Smooth muscle cell (in vitro differentiated cells): ENCODE measurements at regions not wholly inside any gene's neighbourhood (a gene's known extent, or its start where the extent isn't known, plus 50 kb on each side); places are given as distances from the start of the nearest gene placed in this dataset.

Source experiments
- DNase-seq: peaks from one replicate; lab custom pipeline; 2025; ENCODE audit not compliant: unreplicated experiment; lab: John Stamatoyannopoulos, UW
- H2AFZ ChIP-seq: fragments of 200-600 bp; sonication (generic); 2 replicates; pipeline ENCODE4 v1.6.0; 2016; ENCODE audit warnings: antibody characterized with exemption, low read depth, mild to moderate bottlenecking
- H3F3A ChIP-seq: fragments of 200-600 bp; sonication (generic); 2 replicates; pipeline ENCODE4 v1.6.0; 2017; ENCODE audit warnings: antibody characterized with exemption, low read depth
- H3K27ac ChIP-seq: fragments of 200-600 bp; sonication (generic); 2 replicates; pipeline ENCODE4 v1.5.1; 2016; ENCODE audit warnings: low read depth, mild to moderate bottlenecking
- H3K27me3 ChIP-seq: fragments of 200-600 bp; sonication (generic); 2 replicates; pipeline ENCODE4 v1.6.1; 2016; ENCODE audit warnings: low read depth, mild to moderate bottlenecking
- H3K36me3 ChIP-seq: fragments of 200-600 bp; sonication (generic); 2 replicates; pipeline ENCODE4 v1.5.1; 2016; ENCODE audit warnings: low read depth
- H3K4me1 ChIP-seq: fragments of 200-600 bp; sonication (generic); 2 replicates; pipeline ENCODE4 v1.5.1; 2016; ENCODE audit warnings: low read depth
- H3K4me2 ChIP-seq: fragments of 200-600 bp; sonication (generic); 2 replicates; pipeline ENCODE4 v1.6.0; 2016; ENCODE audit warnings: mild to moderate bottlenecking
- H3K4me3 ChIP-seq: fragments of 200-600 bp; sonication (generic); 2 replicates; pipeline ENCODE4 v1.5.1; 2016; ENCODE audit warnings: mild to moderate bottlenecking
- H3K79me2 ChIP-seq: fragments of 200-600 bp; sonication (generic); 2 replicates; pipeline ENCODE4 v1.6.0; 2016; ENCODE audit warnings: low read depth, mild to moderate bottlenecking
- H3K9ac ChIP-seq: fragments of 200-600 bp; sonication (generic); 2 replicates; pipeline ENCODE4 v1.6.0; 2016; ENCODE audit warnings: low read depth
- H3K9me3 ChIP-seq: fragments of 200-600 bp; sonication (generic); replicated peaks from 2 replicates; pipeline ENCODE4 v1.5.1; 2016; ENCODE audit warnings: low read depth
- H4K20me1 ChIP-seq: fragments of 200-600 bp; sonication (generic); 2 replicates; pipeline ENCODE4 v1.6.0; 2016; ENCODE audit warnings: low read depth
- WGBS: methylation state at CpG from one replicate; pipeline ENCODE4 v1.1.7; 2016; ENCODE audit warnings: low lambda C conversion rate; 5-methylcytosine and 5-hydroxymethylcytosine counted together
- TF ChIP-seq, protein P1 (sequence below): fragments of 200-600 bp; sonication (generic); IDR thresholded peaks from 2 replicates; pipeline ENCODE4 v1.5.1; 2017; ENCODE audit warnings: borderline replicate concordance, mild to moderate bottlenecking, antibody characterized with exemption; ENCODE audit not compliant: insufficient read depth, poor library complexity, severe bottlenecking

DNA sequence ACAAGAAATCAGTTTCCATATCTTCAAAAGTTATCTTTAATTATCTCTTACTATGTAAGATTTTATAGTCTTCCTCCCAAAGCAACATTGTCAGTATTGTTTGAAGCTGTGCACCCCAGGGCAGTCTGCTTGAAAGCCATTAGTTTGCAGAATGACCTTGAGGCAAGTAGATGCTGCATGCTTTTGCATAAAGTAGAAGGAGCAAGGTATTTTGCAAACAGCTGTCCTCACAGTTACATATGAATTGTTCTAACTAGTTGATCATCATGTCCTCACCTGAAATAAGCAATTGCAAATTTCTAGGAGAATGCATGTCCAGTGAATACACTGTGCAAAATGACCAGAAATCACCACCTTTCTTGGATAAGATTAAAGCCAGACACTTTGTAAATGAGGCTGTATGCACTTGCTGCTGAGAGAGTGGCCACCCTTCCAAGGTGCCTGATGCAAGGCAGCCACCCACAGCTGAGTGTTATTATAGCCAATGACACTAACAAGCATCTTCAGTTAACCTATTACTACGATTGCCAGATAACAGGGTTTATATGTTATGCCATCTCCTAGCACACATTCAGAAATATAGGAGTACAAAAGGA lies 730.0 kb upstream of the TMEM132C start:
- H3K79me2 ChIP-seq: no peaks in the 10 kb centered on the region
- WGBS: 85% methylated on average over 1 of the region's 1 CpG

GRCh38 chr12:127538316-127538715 lies 728.7 kb upstream of the TMEM132C start:
- Histone ChIP-seq H3K36me3 (no peaks in the 10 kb centered on the region), H3K9me3 (no peaks in the 10 kb centered on the region), H3K4me3 (no peak overlapping the region), H3K27ac (no peak overlapping the region), H3K4me2 (no peak overlapping the region), H4K20me1 (no peaks in the 10 kb centered on the region), H2AFZ (no peak overlapping the region), H3F3A (no peaks in the 10 kb centered on the region), H3K4me1 (no peaks in the 10 kb centered on the region), H3K9ac (no peak overlapping the region), H3K79me2 (no peaks in the 10 kb centered on the region), H3K27me3 (no peaks in the 10 kb centered on the region)
- TF ChIP-seq, protein P1, sequence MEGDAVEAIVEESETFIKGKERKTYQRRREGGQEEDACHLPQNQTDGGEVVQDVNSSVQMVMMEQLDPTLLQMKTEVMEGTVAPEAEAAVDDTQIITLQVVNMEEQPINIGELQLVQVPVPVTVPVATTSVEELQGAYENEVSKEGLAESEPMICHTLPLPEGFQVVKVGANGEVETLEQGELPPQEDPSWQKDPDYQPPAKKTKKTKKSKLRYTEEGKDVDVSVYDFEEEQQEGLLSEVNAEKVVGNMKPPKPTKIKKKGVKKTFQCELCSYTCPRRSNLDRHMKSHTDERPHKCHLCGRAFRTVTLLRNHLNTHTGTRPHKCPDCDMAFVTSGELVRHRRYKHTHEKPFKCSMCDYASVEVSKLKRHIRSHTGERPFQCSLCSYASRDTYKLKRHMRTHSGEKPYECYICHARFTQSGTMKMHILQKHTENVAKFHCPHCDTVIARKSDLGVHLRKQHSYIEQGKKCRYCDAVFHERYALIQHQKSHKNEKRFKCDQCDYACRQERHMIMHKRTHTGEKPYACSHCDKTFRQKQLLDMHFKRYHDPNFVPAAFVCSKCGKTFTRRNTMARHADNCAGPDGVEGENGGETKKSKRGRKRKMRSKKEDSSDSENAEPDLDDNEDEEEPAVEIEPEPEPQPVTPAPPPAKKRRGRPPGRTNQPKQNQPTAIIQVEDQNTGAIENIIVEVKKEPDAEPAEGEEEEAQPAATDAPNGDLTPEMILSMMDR: no peak
- no peak for DNase-seq
- WGBS: 59% methylated on average over 3 of the region's 3 CpGs

More for the DNA sequence above, 730.0 kb upstream of the TMEM132C start:
- H3K27me3 ChIP-seq: no peaks in the 10 kb centered on the region
- no peak overlapping the region for H3K4me2 ChIP-seq
- DNase-seq: no peak
- no peaks in the 10 kb centered on the region for H4K20me1 ChIP-seq
- H3K27ac ChIP-seq: no peak overlapping the region
- H3K4me3 ChIP-seq: no peak overlapping the region
- no peaks in the 10 kb centered on the region for H3K4me1 ChIP-seq
- H2AFZ ChIP-seq: no peak overlapping the region
- TF ChIP-seq, protein P1: no peak
- no peaks in the 10 kb centered on the region for H3F3A ChIP-seq
- H3K36me3 ChIP-seq: no peaks in the 10 kb centered on the region
- H3K9me3 ChIP-seq: no peaks in the 10 kb centered on the region
- H3K9ac ChIP-seq: no peak overlapping the region

GRCh38 chr12:127539226-127539858 lies 727.6 kb upstream of the TMEM132C start:
- Histone ChIP-seq H3K27ac (no peak overlapping the region), H3K9ac (no peak overlapping the region), H3K79me2 (no peaks in the 10 kb centered on the region), H2AFZ (no peak overlapping the region), H3K4me3 (no peak overlapping the region), H3K36me3 (no peaks in the 10 kb centered on the region), H4K20me1 (no peaks in the 10 kb centered on the region), H3K4me1 (no peaks in the 10 kb centered on the region), H3K9me3 (no peaks in the 10 kb centered on the region), H3F3A (no peaks in the 10 kb centered on the region), H3K4me2 (no peak overlapping the region), H3K27me3 (no peaks in the 10 kb centered on the region)
- TF ChIP-seq, protein P1: no peak
- 71% methylated on average over 12 of the region's 12 CpGs for WGBS
- no peak for DNase-seq

DNA sequence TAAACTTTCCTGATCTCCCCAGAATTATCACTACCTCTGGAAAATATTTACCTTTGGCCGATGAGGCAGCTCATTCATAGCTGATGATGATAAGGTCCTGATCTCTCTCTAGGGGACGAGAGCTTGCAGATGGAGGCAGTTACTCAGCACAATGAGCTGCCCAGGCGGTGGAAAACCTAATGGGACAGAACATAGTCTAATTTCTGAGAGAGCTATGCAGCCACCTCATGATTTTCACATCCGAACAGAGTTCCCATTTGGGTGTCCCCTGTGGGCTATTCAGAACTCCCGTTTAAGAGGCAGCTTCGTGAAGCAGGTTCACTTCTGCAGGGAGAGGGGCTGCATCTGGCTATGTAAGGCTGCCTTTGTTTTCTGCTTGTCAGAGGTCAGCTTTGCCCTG lies 724.6 kb upstream of the TMEM132C start:
- H3K9me3 ChIP-seq: no peaks in the 10 kb centered on the region
- WGBS: 85% methylated on average over 6 of the region's 6 CpGs
- H3K79me2 ChIP-seq: no peaks in the 10 kb centered on the region
- no peak overlapping the region for H3K9ac ChIP-seq
- no peak for DNase-seq
- no peaks in the 10 kb centered on the region for H3K27me3 ChIP-seq
- H3K4me1 ChIP-seq: no peaks in the 10 kb centered on the region
- TF ChIP-seq, protein P1: no peak
- no peak overlapping the region for H2AFZ ChIP-seq
- no peaks in the 10 kb centered on the region for H3F3A ChIP-seq
- no peak overlapping the region for H3K27ac ChIP-seq
- no peaks in the 10 kb centered on the region for H3K36me3 ChIP-seq
- no peaks in the 10 kb centered on the region for H4K20me1 ChIP-seq
- no peak overlapping the region for H3K4me2 ChIP-seq
- H3K4me3 ChIP-seq: no peak overlapping the region
